HFF-Myc (cell line): ENCODE measurements at regions not wholly inside any gene's neighbourhood (a gene's known extent, or its start where the extent isn't known, plus 50 kb on each side); places are given as distances from the start of the nearest gene placed in this dataset.

Experiments
- DNase-seq: peaks from one replicate; pipeline ENCODE4 v3.0.0-alpha.2; 2011; ENCODE audit warnings: low read depth; ENCODE audit errors: extremely low read depth
- H3K4me3 ChIP-seq: replicated peaks from 2 replicates; pipeline ENCODE4 v1.5.1; 2011; ENCODE audit warnings: low read depth, mild to moderate bottlenecking, control low read depth, low read length
- TF ChIP-seq, protein P1 (sequence below): IDR thresholded peaks from 2 replicates; pipeline ENCODE4 v1.5.1; 2012; ENCODE audit warnings: mild to moderate bottlenecking, low read depth, low read length, control low read depth; ENCODE audit errors: missing control alignments

DNA sequence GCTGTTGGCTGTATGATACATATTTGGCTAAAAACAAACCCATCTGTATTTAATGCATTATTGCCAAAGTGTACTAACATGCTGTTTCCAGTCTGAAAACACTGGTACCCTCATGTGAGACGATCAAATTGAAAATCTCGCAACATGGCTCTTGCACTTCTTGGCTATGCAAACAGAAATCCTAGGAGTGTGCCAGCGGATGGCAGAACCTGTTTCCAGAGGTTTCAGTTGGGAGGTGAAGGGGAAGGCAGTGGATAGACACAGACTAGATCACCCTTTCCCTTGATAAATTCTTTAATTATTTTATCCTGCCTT, 350.3 kb downstream of the TUSC7 start:
- no peak overlapping the region for H3K4me3 ChIP-seq
- TF ChIP-seq, protein P1, sequence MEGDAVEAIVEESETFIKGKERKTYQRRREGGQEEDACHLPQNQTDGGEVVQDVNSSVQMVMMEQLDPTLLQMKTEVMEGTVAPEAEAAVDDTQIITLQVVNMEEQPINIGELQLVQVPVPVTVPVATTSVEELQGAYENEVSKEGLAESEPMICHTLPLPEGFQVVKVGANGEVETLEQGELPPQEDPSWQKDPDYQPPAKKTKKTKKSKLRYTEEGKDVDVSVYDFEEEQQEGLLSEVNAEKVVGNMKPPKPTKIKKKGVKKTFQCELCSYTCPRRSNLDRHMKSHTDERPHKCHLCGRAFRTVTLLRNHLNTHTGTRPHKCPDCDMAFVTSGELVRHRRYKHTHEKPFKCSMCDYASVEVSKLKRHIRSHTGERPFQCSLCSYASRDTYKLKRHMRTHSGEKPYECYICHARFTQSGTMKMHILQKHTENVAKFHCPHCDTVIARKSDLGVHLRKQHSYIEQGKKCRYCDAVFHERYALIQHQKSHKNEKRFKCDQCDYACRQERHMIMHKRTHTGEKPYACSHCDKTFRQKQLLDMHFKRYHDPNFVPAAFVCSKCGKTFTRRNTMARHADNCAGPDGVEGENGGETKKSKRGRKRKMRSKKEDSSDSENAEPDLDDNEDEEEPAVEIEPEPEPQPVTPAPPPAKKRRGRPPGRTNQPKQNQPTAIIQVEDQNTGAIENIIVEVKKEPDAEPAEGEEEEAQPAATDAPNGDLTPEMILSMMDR: no peak

DNA sequence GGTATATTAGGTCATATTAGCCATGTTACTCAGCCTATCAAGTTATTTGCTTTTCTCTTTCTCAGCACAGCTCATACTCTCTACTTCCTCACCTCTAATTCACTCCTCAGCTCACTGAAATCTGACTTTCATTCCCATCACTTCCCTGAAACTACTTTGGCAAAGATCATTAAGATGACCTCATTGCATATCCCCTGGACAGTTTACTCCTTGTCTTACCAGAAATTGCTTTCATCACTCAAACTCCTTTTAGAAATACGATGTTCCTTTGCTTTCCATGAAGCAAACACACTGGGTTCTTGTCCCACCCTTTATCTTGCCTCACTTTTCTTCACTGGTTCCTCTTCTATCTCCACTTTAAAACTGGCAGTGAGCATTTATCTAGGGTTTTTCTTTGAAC, 354.4 kb downstream of the TUSC7 start:
- no peak for DNase-seq
- TF ChIP-seq, protein P1: no peak
- no peak overlapping the region for H3K4me3 ChIP-seq

More for the DNA sequence above, 350.3 kb downstream of the TUSC7 start:
- DNase-seq: no peak

DNA sequence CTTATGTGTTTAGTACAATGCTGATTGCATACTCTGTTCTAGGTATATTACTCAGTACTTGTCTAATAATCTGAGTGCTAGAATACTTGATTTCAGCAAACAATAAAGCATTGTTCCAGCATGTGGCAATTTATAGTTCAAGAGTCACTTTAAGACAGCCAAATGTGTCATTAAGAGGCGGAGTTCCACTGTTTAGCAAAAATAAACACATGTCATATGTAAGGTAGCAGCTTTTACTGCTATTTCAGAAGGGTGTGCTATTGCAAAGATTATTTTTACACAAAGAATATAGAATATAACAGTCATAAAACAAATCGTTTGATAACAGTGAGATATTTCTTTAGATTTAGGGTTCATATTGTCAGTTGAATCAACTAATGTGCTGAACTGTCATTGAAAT, 358.7 kb downstream of the TUSC7 start:
- TF ChIP-seq, protein P1: no peak

DNA sequence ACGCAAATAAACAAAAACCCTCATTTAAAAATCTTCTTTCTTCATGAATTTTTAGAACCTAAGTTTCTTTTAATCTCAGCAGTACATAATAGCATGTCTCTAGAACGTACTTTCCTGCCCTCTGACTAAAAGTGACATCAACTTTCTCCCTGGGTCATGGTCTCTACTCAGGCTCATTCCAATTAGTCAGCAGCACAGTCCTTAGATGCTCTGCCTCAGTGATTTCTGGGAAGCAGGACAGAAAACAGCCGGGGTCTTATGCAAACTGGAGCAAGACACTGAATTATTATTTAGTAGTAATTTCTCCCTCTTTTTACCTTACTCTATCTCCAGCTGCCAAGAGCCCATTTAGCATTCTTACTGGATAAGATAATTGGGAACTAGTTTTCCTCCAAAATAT, 365.2 kb downstream of the TUSC7 start:
- no peak for DNase-seq
- H3K4me3 ChIP-seq: no peak overlapping the region
- TF ChIP-seq, protein P1: no peak

More for the DNA sequence above, 358.7 kb downstream of the TUSC7 start:
- DNase-seq: no peak
- H3K4me3 ChIP-seq: no peak overlapping the region

DNA sequence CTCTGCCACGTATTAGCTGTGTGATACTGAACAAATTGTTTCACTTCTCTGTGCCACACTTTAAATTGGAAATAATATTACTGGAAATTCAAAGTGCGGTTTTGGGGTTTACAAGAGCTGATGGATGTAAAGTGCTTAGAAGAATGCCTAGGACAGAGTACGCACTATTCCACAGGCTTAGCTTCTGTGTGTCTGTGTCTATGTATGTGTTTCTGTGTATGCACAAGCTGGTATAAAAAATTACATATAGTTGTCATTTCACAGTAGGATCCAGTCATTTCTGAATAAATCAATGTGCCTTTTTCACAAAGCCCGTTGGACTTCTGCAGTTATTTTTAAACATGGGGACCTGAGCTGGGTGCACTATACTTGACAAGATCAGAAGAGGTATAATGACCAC, 370.4 kb downstream of the TUSC7 start:
- TF ChIP-seq, protein P1: no peak
- DNase-seq: no peak
- no peak overlapping the region for H3K4me3 ChIP-seq

DNA sequence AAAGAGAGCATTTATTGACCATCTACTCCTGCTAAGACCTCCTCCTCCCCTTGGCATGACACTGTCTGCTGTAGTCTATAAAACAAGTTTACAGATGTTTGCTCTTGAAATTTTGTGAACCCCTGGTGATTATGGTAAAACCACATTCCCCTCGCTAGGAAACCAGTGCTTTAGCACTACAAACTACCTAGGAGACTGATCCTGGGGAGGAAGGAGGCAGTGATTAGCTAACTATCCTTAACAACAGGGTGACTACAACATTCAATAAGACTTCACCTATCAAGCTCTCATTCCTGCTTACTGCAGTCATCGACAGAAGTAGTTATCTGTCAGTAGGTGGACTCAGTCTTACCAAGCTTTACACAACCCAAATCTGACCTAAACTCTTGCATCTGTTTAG, 371.3 kb downstream of the TUSC7 start:
- H3K4me3 ChIP-seq: no peak overlapping the region
- TF ChIP-seq, protein P1: no peak
- no peak for DNase-seq

DNA sequence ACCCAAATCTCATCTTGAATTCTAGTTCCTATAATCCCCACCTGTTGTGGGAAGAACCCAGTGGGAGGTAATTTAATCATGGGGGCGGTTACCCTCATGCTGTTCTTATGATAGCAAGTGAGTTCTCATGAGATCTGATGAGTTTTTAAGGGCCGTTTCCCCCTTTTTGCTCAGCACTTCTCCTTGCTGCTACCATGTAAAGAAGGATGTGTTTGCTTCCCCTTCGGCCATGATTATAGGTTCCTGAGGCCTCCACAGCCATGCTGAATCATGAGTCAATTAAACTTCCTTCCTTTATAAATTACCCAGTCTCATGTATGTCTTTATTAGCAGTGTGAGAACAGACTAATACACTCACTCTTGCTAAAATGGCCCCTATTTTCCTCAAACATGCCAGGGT, 374.7 kb downstream of the TUSC7 start:
- H3K4me3 ChIP-seq: no peak overlapping the region
- DNase-seq: no peak
- TF ChIP-seq, protein P1: no peak
